ENCODE measurements at regions not wholly inside any gene's neighbourhood (a gene's known extent, or its start where the extent isn't known, plus 50 kb on each side); places are given as distances from the start of the nearest gene placed in this dataset.

- H3K4me3 ChIP-seq (ENCODE audit: low read length): no peak overlapping the region
- H3K9ac ChIP-seq (ENCODE audit: low read length): no peak overlapping the region
- no peaks in the 10 kb centered on the region for H3K27me3 ChIP-seq (replicated peaks; ENCODE audit: insufficient read depth, low read length)
- TF ChIP-seq CTCF (IDR thresholded peaks at IDR 0.05; ENCODE audit: low read length) (no peak), EZH2phosphoT487 (IDR thresholded peaks at IDR 0.05; ENCODE audit: low read length) (no peak), EZH2 (optimal IDR thresholded peaks at IDR 0.05; ENCODE audit: low read depth, low read length) (no peak)
- no peak overlapping the region for H3K27ac ChIP-seq (ENCODE audit: low read length)
- no peaks in the 10 kb centered on the region for H3K9me3 ChIP-seq (replicated peaks; ENCODE audit: insufficient read depth, low read length)
- H3K4me1 ChIP-seq (ENCODE audit: low read length): no peaks in the 10 kb centered on the region
- no peaks in the 10 kb centered on the region for H3K9me2 ChIP-seq (replicated peaks; ENCODE audit: insufficient read depth, low read length)
- no peaks in the 10 kb centered on the region for H3K79me2 ChIP-seq (ENCODE audit: low read length)
- H4K20me1 ChIP-seq (ENCODE audit: insufficient read depth, low read length): no peaks in the 10 kb centered on the region
- no peaks in the 10 kb centered on the region for H3F3A ChIP-seq (ENCODE audit: insufficient read depth, low read length)
- H3K36me3 ChIP-seq (replicated peaks; ENCODE audit: insufficient read depth, low read length): no peaks in the 10 kb centered on the region
- no peak overlapping the region for H2AFZ ChIP-seq (ENCODE audit: low read length)
- no peak overlapping the region for H3K4me2 ChIP-seq (ENCODE audit: low read depth, low read length)
- no peak for DNase-seq
Observed at GRCh38 chr6:88482465-88482864, 316.3 kb upstream of the CNR1 start.

- Histone ChIP-seq H3K27me3 (replicated peaks; ENCODE audit: insufficient read depth, low read length) (no peaks in the 10 kb centered on the region), H3K36me3 (replicated peaks; ENCODE audit: insufficient read depth, low read length) (no peaks in the 10 kb centered on the region), H3F3A (ENCODE audit: insufficient read depth, low read length) (no peaks in the 10 kb centered on the region), H3K4me2 (ENCODE audit: low read depth, low read length) (no peak overlapping the region), H3K79me2 (ENCODE audit: low read length) (no peaks in the 10 kb centered on the region), H3K9me3 (replicated peaks; ENCODE audit: insufficient read depth, low read length) (no peaks in the 10 kb centered on the region), H3K9ac (ENCODE audit: low read length) (no peak overlapping the region), H3K4me3 (ENCODE audit: low read length) (no peak overlapping the region), H3K4me1 (ENCODE audit: low read length) (no peaks in the 10 kb centered on the region), H4K20me1 (ENCODE audit: insufficient read depth, low read length) (no peaks in the 10 kb centered on the region), H3K9me2 (replicated peaks; ENCODE audit: insufficient read depth, low read length) (no peaks in the 10 kb centered on the region), H3K27ac (ENCODE audit: low read length) (no peak overlapping the region), H2AFZ (ENCODE audit: low read length) (no peak overlapping the region)
- DNase-seq: no peak
- TF ChIP-seq CTCF (IDR thresholded peaks at IDR 0.05; ENCODE audit: low read length) (no peak), EZH2phosphoT487 (IDR thresholded peaks at IDR 0.05; ENCODE audit: low read length) (no peak), EZH2 (optimal IDR thresholded peaks at IDR 0.05; ENCODE audit: low read depth, low read length) (no peak)
Observed at GRCh38 chr6:88481519-88481918, 315.4 kb upstream of the CNR1 start.

GRCh38 chr6:88480816-88481215 lies 314.7 kb upstream of the CNR1 start:
- no peak overlapping the region for H3K4me3 ChIP-seq (ENCODE audit: low read length)
- H3K27me3 ChIP-seq (replicated peaks; ENCODE audit: insufficient read depth, low read length): no peaks in the 10 kb centered on the region
- no peak overlapping the region for H3K9ac ChIP-seq (ENCODE audit: low read length)
- no peak overlapping the region for H3K4me2 ChIP-seq (ENCODE audit: low read depth, low read length)
- no peak for DNase-seq
- H3K9me3 ChIP-seq (replicated peaks; ENCODE audit: insufficient read depth, low read length): no peaks in the 10 kb centered on the region
- H3K9me2 ChIP-seq (replicated peaks; ENCODE audit: insufficient read depth, low read length): no peaks in the 10 kb centered on the region
- H4K20me1 ChIP-seq (ENCODE audit: insufficient read depth, low read length): no peaks in the 10 kb centered on the region
- H3F3A ChIP-seq (ENCODE audit: insufficient read depth, low read length): no peaks in the 10 kb centered on the region
- no peaks in the 10 kb centered on the region for H3K79me2 ChIP-seq (ENCODE audit: low read length)
- no peaks in the 10 kb centered on the region for H3K36me3 ChIP-seq (replicated peaks; ENCODE audit: insufficient read depth, low read length)
- no peaks in the 10 kb centered on the region for H3K4me1 ChIP-seq (ENCODE audit: low read length)
- H3K27ac ChIP-seq (ENCODE audit: low read length): no peak overlapping the region
- TF ChIP-seq EZH2phosphoT487 (IDR thresholded peaks at IDR 0.05; ENCODE audit: low read length): no peak
- no peak for TF ChIP-seq CTCF (IDR thresholded peaks at IDR 0.05; ENCODE audit: low read length)
- TF ChIP-seq EZH2 (optimal IDR thresholded peaks at IDR 0.05; ENCODE audit: low read depth, low read length): no peak
- no peak overlapping the region for H2AFZ ChIP-seq (ENCODE audit: low read length)

Data from MM.1S (cell line).